HG03196 (cell line): ENCODE measurements at regions not wholly inside any gene's neighbourhood (a gene's known extent, or its start where the extent isn't known, plus 50 kb on each side); places are given as distances from the start of the nearest gene placed in this dataset.
"Not testable (repeated sequence)": the region's sequence is repeated elsewhere in the genome, so short reads cannot be mapped to it uniquely, and the experiment has no call there.

Source experiments
- ATAC-seq: cut with Tn5 transposase; IDR thresholded peaks from one replicate; pipeline ENCODE4 v1.9.1; 2021; ENCODE audit not compliant: unreplicated experiment

GRCh38 chr20:48448666-48449600, 378.9 kb downstream of the PREX1 start:
- no peak for ATAC-seq

GRCh38 chr20:48447456-48447855, 380.3 kb downstream of the PREX1 start:
- no peak for ATAC-seq

GRCh38 chr20:48445827-48446226, 382.0 kb downstream of the PREX1 start:
- ATAC-seq = no peak

GRCh38 chr20:48444249-48444648, 383.6 kb downstream of the PREX1 start:
- no peak for ATAC-seq

GRCh38 chr20:48440916-48441315, 386.9 kb downstream of the PREX1 start:
- ATAC-seq = no peak

GRCh38 chr20:48440261-48440660, 387.5 kb downstream of the PREX1 start:
- ATAC-seq = not testable (repeated sequence)

- no peak for ATAC-seq
Measured at GRCh38 chr20:48437146-48437545, 390.7 kb downstream of the PREX1 start.

- ATAC-seq = not testable (repeated sequence)
Measured at GRCh38 chr20:48436609-48437008, 391.2 kb downstream of the PREX1 start.

- ATAC-seq = no peak
Measured at GRCh38 chr20:48433178-48433577, 394.6 kb downstream of the PREX1 start.

- ATAC-seq = no peak
Measured at GRCh38 chr20:48432494-48432832, 395.3 kb downstream of the PREX1 start.

GRCh38 chr20:48431653-48432493, 395.9 kb downstream of the PREX1 start:
- no peak for ATAC-seq

- ATAC-seq = no peak
Measured at GRCh38 chr20:48426630-48427029, 401.2 kb downstream of the PREX1 start.

GRCh38 chr20:48425817-48426612, 401.8 kb downstream of the PREX1 start:
- no peak for ATAC-seq

GRCh38 chr20:48425321-48425720, 402.5 kb downstream of the PREX1 start:
- ATAC-seq = no peak

GRCh38 chr20:48422242-48422960, 405.4 kb downstream of the PREX1 start:
- no peak for ATAC-seq

GRCh38 chr20:48421547-48421946, 406.3 kb downstream of the PREX1 start:
- no peak for ATAC-seq

- no peak for ATAC-seq
Measured at GRCh38 chr20:48420176-48420575, 407.6 kb downstream of the PREX1 start.

- no peak for ATAC-seq
Measured at GRCh38 chr20:48419173-48419572, 408.6 kb downstream of the PREX1 start.

GRCh38 chr20:48416002-48416401, 411.8 kb downstream of the PREX1 start:
- no peak for ATAC-seq

GRCh38 chr20:48414786-48415185, 413.0 kb downstream of the PREX1 start:
- no peak for ATAC-seq
